NOMO-1 (cell line): ENCODE measurements at regions not wholly inside any gene's neighbourhood (a gene's known extent, or its start where the extent isn't known, plus 50 kb on each side); places are given as distances from the start of the nearest gene placed in this dataset.

Experiments used
- DNase-seq, 2 experiments: peaks; one replicate each; lab custom pipeline; 2025; ENCODE audit not compliant: unreplicated experiment in 2 of 2; lab: John Stamatoyannopoulos, UW

- no peak for DNase-seq
Observed at GRCh38 chrX:13266641-13267345, 53.1 kb downstream of the ATXN3L start.

GRCh38 chrX:13265549-13266132 is 54.2 kb downstream of the ATXN3L start:
- no peak for DNase-seq

- no peak for DNase-seq
Observed at GRCh38 chrX:13265111-13265510, 54.7 kb downstream of the ATXN3L start.

DNA sequence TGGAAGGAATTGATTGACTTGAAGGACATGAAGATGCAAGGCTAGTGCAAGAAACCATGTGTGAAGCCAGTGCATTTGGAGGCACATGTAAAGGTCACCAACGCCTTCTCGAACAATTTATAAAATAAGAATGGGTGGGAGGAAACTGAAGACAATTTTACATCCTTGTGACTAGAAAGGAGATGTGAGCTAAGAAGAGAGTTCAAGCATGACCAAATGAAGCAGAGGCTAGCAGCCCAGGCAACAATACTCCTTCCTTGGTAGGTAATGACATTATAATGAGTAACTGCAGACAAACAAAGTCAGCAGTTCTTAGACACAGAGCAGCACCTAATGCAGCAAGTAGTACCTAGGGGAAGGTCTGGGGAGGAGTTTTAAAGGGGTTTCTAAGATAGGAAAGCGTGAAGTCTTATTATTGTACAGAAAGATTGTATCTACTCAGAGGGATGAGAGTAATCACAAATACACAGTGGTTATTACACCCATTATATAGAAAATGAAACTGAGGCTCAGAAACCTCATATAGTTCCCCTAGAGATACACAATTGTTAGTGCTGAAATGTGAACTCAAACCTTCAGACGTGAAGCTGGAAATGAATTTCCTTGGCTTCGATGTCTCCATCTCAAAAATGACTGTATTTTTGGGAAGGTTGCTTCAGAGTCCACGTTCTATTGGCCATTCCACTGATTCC is 56.1 kb downstream of the ATXN3L start:
- DNase-seq = no peak

GRCh38 chrX:13261348-13261747 is 58.5 kb downstream of the ATXN3L start:
- no peak for DNase-seq

GRCh38 chrX:13260598-13260997 is 59.3 kb downstream of the ATXN3L start:
- DNase-seq = no peak

- DNase-seq = no peak
Observed at GRCh38 chrX:13258725-13259124, 61.1 kb downstream of the ATXN3L start.

GRCh38 chrX:13258052-13258444 is 61.8 kb downstream of the ATXN3L start:
- DNase-seq = no peak

- DNase-seq = no peak
Observed at GRCh38 chrX:13257223-13258051, 62.4 kb downstream of the ATXN3L start.

DNA sequence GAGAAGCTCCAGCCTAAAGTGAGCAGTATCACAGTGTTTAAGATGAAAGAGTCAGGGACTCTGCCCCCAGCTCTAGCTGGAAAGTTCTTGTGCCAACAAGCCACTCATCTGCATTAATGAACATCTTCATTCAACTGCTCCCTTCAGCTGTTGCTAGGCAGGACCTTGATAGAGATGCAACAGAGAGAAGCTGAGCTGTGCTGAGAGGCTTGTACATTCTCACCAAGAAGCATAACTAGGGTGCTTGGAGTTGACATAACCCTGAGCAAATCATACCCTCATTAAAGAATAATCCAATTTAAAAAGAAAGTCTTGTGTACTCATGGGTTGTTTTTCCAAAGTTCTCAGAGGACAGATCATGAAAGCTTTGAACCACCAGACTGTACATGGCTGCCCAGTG is 63.2 kb downstream of the ATXN3L start:
- no peak for DNase-seq

DNA sequence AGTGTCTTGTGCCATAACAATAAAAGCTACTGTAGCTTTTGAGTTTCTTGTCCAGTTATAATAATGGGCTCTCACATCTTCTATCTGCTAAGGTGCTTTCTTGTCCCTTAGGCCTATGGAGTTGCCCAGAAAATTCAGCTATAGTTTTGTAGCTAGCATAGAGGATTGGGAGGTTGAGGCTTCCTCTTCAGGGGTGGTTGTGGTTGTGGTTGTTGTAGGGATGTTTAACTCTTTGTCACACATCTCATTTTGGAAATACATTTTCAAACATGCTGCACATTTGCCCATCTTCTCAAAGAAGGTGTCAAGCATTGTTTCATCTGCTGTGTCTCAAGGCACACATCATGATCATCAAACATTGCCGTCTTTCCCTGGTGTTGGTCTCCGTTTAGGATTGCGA is 65.0 kb downstream of the ATXN3L start:
- no peak for DNase-seq

DNA sequence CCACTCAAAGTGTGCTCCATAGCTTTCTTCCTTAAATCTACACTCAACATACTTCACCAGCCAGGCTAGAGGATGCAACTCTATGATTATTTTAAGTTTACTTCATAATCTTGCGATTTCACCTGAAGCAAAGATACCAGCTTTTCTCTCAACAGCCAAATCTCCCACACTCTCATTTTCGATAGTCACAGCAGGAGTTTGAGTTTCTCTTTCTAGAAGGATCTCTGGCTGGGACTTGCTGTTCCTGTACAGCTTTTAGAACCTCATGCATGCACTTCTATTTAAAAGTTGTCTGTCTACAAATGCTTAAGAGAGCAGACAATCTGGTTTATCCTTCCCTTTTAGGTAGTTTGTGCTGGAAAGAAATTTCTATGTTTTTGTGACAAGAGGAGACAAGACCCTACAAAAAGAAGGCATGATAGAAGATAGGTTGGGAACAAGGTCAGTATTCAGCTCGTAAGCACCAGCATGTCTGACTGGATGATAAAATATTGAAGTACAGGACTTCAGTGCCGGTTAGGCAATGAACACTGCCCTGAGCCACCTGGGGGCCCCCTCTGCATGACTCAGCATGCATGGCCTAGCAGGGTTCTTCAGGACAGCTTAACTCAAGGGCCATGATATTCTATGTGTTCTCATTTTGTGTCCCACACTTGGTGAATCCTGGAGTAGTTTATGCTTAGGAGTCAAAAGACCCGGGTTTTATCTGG is 65.6 kb downstream of the ATXN3L start:
- DNase-seq = peak; percentile 53 to 78

GRCh38 chrX:13253223-13253622 is 66.6 kb downstream of the ATXN3L start:
- peak in 1 of 2 experiments; percentile 3 for DNase-seq

DNA sequence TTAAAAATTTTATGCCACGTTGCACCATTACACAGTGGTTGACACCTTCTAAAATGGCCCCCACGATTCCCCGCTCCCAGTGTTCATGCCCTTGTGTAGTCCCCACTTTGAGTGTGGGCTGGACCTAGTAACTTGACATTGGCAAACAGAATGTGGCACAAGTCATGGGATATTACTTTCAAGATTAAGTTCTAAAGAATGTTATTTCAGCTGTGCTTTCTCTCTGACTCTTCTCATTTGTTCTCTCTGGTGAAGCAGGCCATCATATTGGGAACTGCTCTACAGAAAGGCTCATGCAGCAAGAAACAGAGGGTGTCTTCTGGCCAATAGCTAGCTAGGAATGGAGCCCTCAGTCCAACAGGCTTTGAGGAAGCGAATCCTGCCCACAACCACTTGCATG is 67.1 kb downstream of the ATXN3L start:
- no peak for DNase-seq

- peak in 1 of 2 experiments; percentile 45 for DNase-seq
Observed at GRCh38 chrX:13250826-13251580, 68.8 kb downstream of the ATXN3L start.

GRCh38 chrX:13248867-13249486 is 70.9 kb downstream of the ATXN3L start:
- DNase-seq = no peak

DNA sequence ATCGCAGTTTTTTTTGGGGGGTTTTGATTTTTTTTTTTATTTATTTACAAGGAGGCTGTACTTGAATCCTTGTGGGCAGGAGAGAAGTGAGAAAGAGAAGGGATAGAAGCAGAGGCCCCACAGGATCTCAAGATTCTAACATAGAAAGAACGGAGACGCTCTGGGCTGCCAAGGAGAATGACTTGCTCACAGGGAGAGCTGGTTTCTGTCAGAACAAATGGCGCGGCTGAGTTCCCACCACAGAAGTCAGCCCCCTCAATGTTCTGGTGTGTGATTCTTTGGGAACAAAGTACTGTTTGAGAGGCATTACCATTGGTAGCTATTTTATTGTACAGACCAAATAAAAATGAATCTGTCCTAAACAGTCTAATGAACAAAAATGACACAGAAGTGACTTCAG is 80.6 kb downstream of the ATXN3L start:
- no peak for DNase-seq

DNA sequence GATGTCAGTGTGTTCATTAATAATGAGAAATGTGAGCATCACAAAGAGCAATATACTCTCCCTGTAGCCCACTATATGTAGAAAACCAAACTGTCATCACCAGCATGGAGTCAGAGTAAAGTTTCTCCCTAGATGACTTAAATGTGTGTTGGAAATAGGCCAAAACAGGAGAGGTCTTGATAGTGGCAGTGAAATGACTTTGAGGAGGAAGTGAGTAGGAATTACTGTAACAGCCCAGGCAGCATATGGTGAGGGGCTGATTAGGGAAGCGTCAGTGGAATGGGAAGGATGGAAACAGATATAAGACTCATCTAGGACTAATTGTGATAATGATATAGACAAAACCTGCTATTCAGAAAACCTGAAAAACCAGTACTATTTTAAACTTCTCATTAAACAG is 83.9 kb downstream of the ATXN3L start:
- no peak for DNase-seq

GRCh38 chrX:13232484-13232883 is 87.4 kb downstream of the ATXN3L start:
- DNase-seq = no peak
